ENCODE measurements at regions not wholly inside any gene's neighbourhood (a gene's known extent, or its start where the extent isn't known, plus 50 kb on each side); places are given as distances from the start of the nearest gene placed in this dataset.
A peak's percentile ranks its signal among the peaks of the same experiment; 100 is the strongest.

DNA sequence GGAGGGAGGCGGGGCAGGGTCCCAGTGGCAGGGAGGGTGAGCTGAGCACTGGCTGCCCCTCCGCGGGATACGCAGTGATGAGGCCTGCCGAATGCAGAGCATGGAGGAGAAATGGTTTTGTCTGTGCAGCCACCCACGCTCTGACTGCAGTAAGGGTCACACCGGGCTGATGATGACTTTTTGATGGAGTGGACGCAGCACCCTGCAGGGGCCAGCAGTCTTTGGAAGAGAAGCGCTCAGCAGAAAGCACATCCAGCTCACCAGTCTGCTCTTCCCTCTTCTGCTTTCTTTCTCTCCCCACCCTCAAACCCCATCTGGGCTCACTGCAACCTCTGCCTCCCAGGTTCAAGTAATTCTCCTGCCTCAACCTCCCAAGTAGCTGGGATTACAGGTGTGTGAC is 61.9 kb upstream of the ATP1A1 start:
- ChIA-PET POLR2A (ENCODE audit: unreplicated experiment) (no interaction called here), CTCF (no interaction called here)
- in situ Hi-C loops (cut with MboI; ENCODE audit: low sequenced_read_pairs), result no loop called here

More for the DNA sequence above, 61.9 kb upstream of the ATP1A1 start:
- Histone ChIP-seq H2BK15ac (ENCODE audit: low read depth, low read length) (no peak overlapping the region), H3K27me3 (ENCODE audit: control insufficient read depth, insufficient read depth, low read length) (peaks cover 2% of the 10 kb centered on the region), H3K4me1 (ENCODE audit: control insufficient read depth, insufficient read depth, low read length) (no peaks in the 10 kb centered on the region), H2BK5ac (ENCODE audit: low read depth, low read length, poor library complexity, severe bottlenecking) (no peak overlapping the region), H3K36me3 (ENCODE audit: control insufficient read depth, insufficient read depth, low read length) (no peaks in the 10 kb centered on the region), H2BK120ac (ENCODE audit: low read depth, low read length) (no peak overlapping the region), H2BK20ac (ENCODE audit: low read depth, low read length) (no peak overlapping the region), H3K27ac (ENCODE audit: insufficient read depth, low read length) (no peak overlapping the region), H3K79me1 (ENCODE audit: low read depth in 1 of 2, low read length in 2 of 2) (no peaks in the 10 kb centered on the region), H3K9me1 (ENCODE audit: insufficient read depth, low read length) (no peaks in the 10 kb centered on the region), H2AK9ac (replicated peaks; ENCODE audit: low read depth, low read length, poor library complexity) (peak overlapping the region; percentile 3), H3K23ac (ENCODE audit: low read depth, low read length) (no peak overlapping the region), H4K91ac (ENCODE audit: insufficient read depth, low read depth, low read length) (no peak overlapping the region), H4K20me1 (ENCODE audit: insufficient read depth, low read length) (no peaks in the 10 kb centered on the region), H3K4me3 (ENCODE audit: insufficient read depth, low read depth, low read length) (no peak overlapping the region), H3K56ac (ENCODE audit: extremely low read depth, insufficient read depth, low read length) (no peak overlapping the region), H3K14ac (replicated peaks; ENCODE audit: low read depth, low read length) (no peak overlapping the region), H3K4ac (ENCODE audit: low read depth, low read length) (no peak overlapping the region), H2AK5ac (ENCODE audit: low read depth, low read length) (no peak overlapping the region), H3K18ac (ENCODE audit: low read depth, low read length) (no peak overlapping the region), H3K9me3 (ENCODE audit: control insufficient read depth, insufficient read depth, low read length) (no peaks in the 10 kb centered on the region), H2AFZ (replicated peaks; ENCODE audit: low read length, poor library complexity) (no peak overlapping the region), H3K9ac (ENCODE audit: low read depth, low read length) (no peak overlapping the region), H4K5ac (ENCODE audit: low read depth, low read length) (no peak overlapping the region), H4K8ac (ENCODE audit: low read depth in 2 of 2, low read length in 2 of 2) (no peak overlapping the region), H3K4me2 (ENCODE audit: low read depth, low read length) (no peak overlapping the region)
- DNase-seq (no peak), ATAC-seq (ENCODE audit: low read depth) (no peak)
- TF ChIP-seq CHD1 (IDR thresholded peaks at IDR 0.05; ENCODE audit: low read depth, low read length) (no peak), BHLHE40 (IDR thresholded peaks at IDR 0.05; ENCODE audit: low read depth, low read length) (no peak), RCOR1 (IDR thresholded peaks at IDR 0.05; ENCODE audit: insufficient replicate concordance, low read length) (no peak), MXI1 (IDR thresholded peaks at IDR 0.05; ENCODE audit: borderline replicate concordance, low read depth, low read length) (no peak), SMC3 (IDR thresholded peaks at IDR 0.05; ENCODE audit: low read depth, low read length) (no peak), NFE2L2 (IDR thresholded peaks at IDR 0.05; ENCODE audit: low read depth, low read length) (no peak), MAZ (IDR thresholded peaks at IDR 0.05; ENCODE audit: borderline replicate concordance, low read depth, low read length) (no peak), FOS (IDR thresholded peaks at IDR 0.05; ENCODE audit: low read depth, low read length) (no peak), POLR2A (IDR thresholded peaks at IDR 0.05; ENCODE audit: low read depth, low read length) (no peak), RFX5 (IDR thresholded peaks at IDR 0.05; ENCODE audit: low read depth, low read length) (no peak), RAD21 (IDR thresholded peaks at IDR 0.05; ENCODE audit: low read length) (no peak), CEBPB (IDR thresholded peaks at IDR 0.05; ENCODE audit: low read depth, low read length) (no peak), MAFK (IDR thresholded peaks at IDR 0.05; ENCODE audit: low read depth, low read length) (no peak)
- TF ChIP-seq, protein P1, sequence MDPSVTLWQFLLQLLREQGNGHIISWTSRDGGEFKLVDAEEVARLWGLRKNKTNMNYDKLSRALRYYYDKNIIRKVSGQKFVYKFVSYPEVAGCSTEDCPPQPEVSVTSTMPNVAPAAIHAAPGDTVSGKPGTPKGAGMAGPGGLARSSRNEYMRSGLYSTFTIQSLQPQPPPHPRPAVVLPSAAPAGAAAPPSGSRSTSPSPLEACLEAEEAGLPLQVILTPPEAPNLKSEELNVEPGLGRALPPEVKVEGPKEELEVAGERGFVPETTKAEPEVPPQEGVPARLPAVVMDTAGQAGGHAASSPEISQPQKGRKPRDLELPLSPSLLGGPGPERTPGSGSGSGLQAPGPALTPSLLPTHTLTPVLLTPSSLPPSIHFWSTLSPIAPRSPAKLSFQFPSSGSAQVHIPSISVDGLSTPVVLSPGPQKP (IDR thresholded peaks at IDR 0.05; ENCODE audit: borderline replicate concordance, low read depth, low read length), result no peak
- TF ChIP-seq, protein P2, sequence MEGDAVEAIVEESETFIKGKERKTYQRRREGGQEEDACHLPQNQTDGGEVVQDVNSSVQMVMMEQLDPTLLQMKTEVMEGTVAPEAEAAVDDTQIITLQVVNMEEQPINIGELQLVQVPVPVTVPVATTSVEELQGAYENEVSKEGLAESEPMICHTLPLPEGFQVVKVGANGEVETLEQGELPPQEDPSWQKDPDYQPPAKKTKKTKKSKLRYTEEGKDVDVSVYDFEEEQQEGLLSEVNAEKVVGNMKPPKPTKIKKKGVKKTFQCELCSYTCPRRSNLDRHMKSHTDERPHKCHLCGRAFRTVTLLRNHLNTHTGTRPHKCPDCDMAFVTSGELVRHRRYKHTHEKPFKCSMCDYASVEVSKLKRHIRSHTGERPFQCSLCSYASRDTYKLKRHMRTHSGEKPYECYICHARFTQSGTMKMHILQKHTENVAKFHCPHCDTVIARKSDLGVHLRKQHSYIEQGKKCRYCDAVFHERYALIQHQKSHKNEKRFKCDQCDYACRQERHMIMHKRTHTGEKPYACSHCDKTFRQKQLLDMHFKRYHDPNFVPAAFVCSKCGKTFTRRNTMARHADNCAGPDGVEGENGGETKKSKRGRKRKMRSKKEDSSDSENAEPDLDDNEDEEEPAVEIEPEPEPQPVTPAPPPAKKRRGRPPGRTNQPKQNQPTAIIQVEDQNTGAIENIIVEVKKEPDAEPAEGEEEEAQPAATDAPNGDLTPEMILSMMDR (conservative IDR thresholded peaks at IDR 0.05; ENCODE audit: low read depth, low read length), result no peak
- TF ChIP-seq, protein P3, sequence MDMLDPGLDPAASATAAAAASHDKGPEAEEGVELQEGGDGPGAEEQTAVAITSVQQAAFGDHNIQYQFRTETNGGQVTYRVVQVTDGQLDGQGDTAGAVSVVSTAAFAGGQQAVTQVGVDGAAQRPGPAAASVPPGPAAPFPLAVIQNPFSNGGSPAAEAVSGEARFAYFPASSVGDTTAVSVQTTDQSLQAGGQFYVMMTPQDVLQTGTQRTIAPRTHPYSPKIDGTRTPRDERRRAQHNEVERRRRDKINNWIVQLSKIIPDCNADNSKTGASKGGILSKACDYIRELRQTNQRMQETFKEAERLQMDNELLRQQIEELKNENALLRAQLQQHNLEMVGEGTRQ (IDR thresholded peaks at IDR 0.05; ENCODE audit: low read depth, low read length), result no peak
- no TSS peak for BruUV-seq (replicated peaks)
- 67% methylated on average over 5 of the region's 9 CpGs; no CpG with 5 or more reads in 1 of the 2 experiments for WGBS, 2 experiments (ENCODE audit: extremely low coverage in 2 of 2, insufficient read length in 1 of 2)
- dilution Hi-C loops (cut with HindIII; ENCODE audit: low sequenced_read_pairs, unreplicated experiment), result no loop called here
- intact Hi-C loops (cut with micrococcal nuclease), result no loop called here
